NCI-H524 treated with DMSO at 0.1 percent for 48 hours (cell line): ENCODE measurements at regions not wholly inside any gene's neighbourhood (a gene's known extent, or its start where the extent isn't known, plus 50 kb on each side); places are given as distances from the start of the nearest gene placed in this dataset.

Experiments
- DNase-seq: peaks from one replicate; lab custom pipeline; 2025; lab: John Stamatoyannopoulos, UW

GRCh38 chr4:126776361-126776760 lies 856.4 kb upstream of the INTU start:
- no peak for DNase-seq

GRCh38 chr4:126777649-126778048 lies 855.1 kb upstream of the INTU start:
- DNase-seq: no peak

GRCh38 chr4:126778348-126778747 lies 854.4 kb upstream of the INTU start:
- no peak for DNase-seq

GRCh38 chr4:126779001-126779400 lies 853.8 kb upstream of the INTU start:
- DNase-seq: no peak

GRCh38 chr4:126779436-126780166 lies 853.2 kb upstream of the INTU start:
- no peak for DNase-seq

- no peak for DNase-seq
These were observed 849.6 kb upstream of the INTU start for GRCh38 chr4:126783191-126783590.

- DNase-seq: no peak
These were observed 847.7 kb upstream of the INTU start for GRCh38 chr4:126784966-126785580.

- DNase-seq: no peak
These were observed 842.1 kb upstream of the INTU start for GRCh38 chr4:126790633-126791032.

GRCh38 chr4:126794363-126794762 lies 838.4 kb upstream of the INTU start:
- DNase-seq: no peak

- no peak for DNase-seq
These were observed 834.5 kb upstream of the INTU start for GRCh38 chr4:126798214-126798613.

GRCh38 chr4:126799416-126799815 lies 833.3 kb upstream of the INTU start:
- DNase-seq: no peak

- no peak for DNase-seq
These were observed 832.7 kb upstream of the INTU start for GRCh38 chr4:126799971-126800574.

GRCh38 chr4:126800575-126801141 lies 832.1 kb upstream of the INTU start:
- no peak for DNase-seq

- DNase-seq: no peak
These were observed 825.6 kb upstream of the INTU start for GRCh38 chr4:126807132-126807531.

GRCh38 chr4:126812076-126812475 lies 820.7 kb upstream of the INTU start:
- no peak for DNase-seq

GRCh38 chr4:126820631-126821030 lies 812.1 kb upstream of the INTU start:
- no peak for DNase-seq

- no peak for DNase-seq
These were observed 811.6 kb upstream of the INTU start for GRCh38 chr4:126821152-126821551.

GRCh38 chr4:126825083-126825482 lies 807.7 kb upstream of the INTU start:
- no peak for DNase-seq

GRCh38 chr4:126827669-126828068 lies 805.1 kb upstream of the INTU start:
- no peak for DNase-seq

- no peak for DNase-seq
These were observed 797.9 kb upstream of the INTU start for GRCh38 chr4:126834854-126835253.

- no peak for DNase-seq
These were observed 793.6 kb upstream of the INTU start for GRCh38 chr4:126838941-126839679.

GRCh38 chr4:126843492-126844067 lies 789.2 kb upstream of the INTU start:
- DNase-seq: no peak
